HG03095 (cell line): ENCODE measurements at regions not wholly inside any gene's neighbourhood (a gene's known extent, or its start where the extent isn't known, plus 50 kb on each side); places are given as distances from the start of the nearest gene placed in this dataset.
"Not testable (repeated sequence)": the region's sequence is repeated elsewhere in the genome, so short reads cannot be mapped to it uniquely, and the experiment has no call there.

ENCODE experiments used
- ATAC-seq: cut with Tn5 transposase; IDR thresholded peaks from one replicate; pipeline ENCODE4 v1.9.1; 2021; ENCODE audit warnings: moderate library complexity; ENCODE audit not compliant: unreplicated experiment

DNA sequence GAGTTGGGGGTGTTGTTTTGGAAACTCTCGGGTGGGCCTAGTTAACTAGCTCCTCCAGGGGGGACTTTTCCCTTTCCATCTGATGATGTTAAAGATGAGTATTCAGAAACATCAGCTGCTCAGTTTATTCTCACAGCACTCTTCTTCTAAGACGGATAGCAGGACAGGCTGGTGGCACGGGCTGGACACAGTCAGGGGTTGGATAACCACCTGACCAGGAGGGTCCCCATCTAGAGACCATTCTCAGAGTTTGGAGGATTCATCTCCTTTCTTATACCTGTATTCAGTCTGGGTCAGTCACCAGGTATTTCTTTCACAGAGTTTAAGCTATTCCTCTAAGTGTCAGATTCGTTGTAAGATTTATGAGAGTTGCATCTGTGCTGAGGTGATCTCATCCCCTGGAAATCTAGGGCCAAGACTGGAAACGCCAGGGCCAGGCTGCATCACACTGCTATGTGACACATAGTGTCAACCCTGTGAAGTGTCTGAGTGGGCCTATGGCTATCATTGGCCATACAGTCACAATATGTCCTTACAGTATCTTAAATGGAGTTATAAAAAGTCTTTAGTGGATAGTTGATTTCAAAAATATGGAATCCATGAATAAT lies 111.7 kb downstream of the FAM50B start:
- no peak for ATAC-seq

DNA sequence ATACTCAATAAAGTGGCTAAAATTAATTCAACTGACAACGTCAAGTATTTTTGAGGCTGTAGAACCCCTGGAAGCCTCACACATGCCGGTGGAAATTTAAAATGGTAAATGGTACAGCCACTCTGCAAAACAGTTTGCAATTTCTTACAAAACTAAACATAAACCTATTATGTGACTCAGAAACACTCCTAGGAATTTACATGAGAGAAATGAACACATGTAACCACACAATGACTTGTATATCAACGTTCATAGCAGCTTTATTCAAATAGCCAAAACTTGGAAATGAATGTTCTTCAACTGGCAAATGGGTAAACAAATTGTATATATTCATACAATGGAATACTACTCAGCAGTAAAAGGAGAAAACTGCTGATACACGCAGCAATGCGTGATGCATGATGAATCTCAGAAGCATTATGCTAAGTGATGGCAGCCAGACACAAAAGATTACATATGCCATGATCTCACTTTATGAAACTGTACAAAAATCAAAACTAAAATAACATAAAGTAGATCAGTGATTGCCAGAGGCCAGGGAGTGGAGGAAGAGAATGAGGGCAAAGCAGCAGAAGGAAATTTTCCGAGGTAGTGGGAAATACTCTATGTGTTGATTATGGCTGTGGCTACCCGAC lies 112.5 kb downstream of the FAM50B start:
- ATAC-seq: no peak

DNA sequence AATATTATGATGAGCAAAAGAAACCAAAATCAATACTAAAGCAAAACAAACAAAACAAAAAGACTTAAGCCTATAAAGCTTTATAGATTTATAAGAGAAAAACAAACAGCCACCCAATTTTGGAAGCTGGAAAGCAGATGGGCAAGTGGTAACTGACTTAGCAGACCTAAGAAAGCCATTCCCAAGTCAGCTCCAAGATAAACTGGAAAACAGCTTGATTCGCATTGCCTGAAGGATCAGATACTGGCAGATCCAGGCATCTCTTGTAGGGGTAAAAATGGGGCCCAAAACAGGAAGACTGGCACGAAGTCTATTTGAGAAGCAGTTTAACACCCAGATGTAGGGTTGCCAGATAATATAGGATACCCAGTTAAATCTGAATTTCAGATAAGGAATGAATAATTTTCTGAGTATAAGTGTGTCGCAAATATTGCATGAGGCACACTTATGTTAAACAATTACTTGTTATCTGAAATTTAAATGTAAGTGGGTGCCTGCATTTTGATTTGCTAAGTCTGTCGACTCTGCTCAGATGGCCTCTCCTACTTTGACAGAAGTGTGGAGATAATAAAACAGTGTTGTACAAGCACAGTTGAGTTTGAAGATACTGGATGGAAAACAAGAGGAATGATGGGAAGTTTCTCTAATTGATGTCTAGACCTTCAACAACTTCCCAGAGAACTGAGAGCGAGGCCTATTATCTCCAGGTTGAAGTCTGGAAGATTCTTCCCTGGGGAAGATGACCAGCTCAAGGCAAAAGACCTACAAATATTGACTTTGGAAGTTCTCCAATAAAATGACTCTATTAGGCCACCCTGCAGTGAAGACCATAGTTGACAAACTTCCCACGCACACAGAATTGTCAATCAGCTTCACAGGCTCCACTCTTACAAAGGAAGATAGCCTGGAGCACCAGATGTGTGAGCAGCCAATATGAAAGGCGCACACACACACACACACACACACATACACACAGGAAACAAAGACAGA lies 113.4 kb downstream of the FAM50B start:
- ATAC-seq: no peak

DNA sequence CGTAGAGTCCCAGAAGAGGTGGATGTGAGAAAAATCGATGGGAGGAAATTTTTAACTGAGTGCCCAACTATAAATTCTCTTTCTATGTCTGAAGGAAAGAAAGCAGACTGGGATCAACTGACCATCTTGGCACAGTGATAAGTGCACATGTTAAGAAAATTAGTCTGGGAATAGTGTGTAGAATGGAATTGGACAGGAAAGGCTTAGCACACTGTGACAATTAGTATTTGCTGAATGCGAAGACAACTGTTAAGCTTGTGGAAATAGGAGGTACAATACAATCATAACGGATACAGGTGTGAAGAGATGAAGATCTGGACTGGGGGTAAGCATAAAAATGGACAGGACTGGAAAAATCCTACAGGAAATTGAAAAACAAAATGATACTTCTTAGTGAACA lies 114.3 kb downstream of the FAM50B start:
- no peak for ATAC-seq

DNA sequence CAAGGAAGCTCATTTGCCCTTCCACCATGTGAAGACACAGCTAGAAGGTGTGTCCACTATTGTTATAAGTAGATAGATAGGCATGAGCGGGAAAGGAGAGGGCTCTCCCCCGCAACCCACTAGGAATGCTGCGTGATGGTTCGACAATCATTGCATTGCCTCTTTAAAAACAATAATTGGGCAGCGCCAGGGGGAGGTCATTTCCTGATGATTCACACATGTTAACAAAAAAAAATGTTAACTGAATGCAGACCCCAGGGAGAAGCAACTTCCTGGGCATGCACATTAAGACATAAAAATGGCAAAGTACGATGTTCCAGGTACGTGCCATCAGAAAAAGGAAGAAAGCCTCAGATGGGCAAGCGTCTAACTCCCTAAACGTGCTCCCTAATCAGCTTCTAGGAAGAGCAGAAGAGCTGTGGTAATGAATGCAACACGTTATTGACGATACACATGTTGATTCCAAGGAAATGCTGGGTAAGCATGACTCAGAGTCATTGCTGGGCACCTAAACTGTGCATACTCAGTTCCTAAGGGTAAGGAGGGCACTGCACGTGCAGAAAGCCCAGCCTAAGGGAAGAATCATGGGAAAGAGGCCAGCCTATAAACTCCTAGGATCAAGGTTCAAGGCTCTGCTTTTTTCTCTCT lies 113.7 kb downstream of the FAM217A start:
- no peak for ATAC-seq

- no peak for ATAC-seq
Measured at GRCh38 chr6:3966426-3966825, 112.5 kb downstream of the FAM217A start.

DNA sequence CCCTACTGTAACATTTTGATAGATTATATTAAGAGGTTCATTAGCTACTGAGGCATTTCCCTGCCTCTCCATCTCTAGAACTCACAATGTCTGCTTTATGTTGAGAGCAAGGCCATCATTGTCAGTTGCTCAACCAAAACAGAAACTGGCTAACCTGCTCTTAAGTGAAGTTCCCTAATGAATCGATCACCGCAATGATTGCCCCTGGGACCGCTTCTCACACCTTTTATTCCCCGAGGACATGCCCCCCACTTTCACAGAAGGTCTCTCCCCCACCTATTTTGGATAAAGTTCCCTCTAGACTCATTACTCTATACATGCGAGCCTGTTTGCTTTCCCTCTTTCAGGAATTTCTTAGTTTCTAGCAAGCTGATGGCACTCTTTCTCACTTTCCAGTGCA lies 108.8 kb downstream of the FAM217A start:
- no peak for ATAC-seq

- ATAC-seq: not testable (repeated sequence)
Measured at GRCh38 chr6:3973152-3973551, 105.8 kb downstream of the FAM217A start.

DNA sequence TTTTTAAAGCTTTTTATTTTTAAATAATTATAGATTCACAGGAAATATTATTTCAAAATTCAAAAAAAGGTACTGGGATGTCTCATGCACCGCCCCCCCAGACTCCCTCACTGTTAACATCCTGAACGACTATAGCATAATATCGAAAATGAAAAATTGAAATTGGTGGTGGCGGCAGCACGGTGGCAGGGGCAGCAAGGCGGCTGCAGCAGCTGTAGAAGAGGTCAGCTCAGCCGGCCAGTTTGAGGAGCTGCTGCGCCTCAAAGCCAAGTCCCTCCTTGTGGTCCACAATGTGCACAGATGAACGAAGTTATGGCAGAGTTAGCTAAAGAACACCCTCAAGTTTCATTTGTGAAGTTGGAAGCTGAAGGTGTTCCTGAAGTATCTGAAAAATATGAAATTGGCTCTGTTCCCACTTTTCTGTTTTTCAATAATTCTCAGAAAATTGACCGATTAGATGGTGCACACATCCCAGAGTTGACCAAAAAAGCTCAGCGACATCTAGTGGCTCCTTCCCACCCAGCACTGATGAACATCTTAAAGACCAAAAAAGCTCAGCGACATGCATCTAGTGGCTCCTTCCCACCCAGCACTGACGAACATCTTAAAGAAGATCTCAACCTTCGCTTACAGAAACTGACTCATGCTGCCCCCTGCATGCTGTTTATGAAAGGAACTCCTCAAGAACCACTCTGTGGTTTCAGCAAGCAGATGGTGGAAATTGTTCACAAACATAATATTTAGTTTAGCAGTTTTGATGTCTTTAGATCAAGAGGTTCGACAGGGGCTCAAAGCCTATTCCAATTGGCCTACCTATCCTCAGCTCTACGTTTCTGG lies 100.8 kb downstream of the FAM217A start:
- peak; percentile 79 for ATAC-seq

DNA sequence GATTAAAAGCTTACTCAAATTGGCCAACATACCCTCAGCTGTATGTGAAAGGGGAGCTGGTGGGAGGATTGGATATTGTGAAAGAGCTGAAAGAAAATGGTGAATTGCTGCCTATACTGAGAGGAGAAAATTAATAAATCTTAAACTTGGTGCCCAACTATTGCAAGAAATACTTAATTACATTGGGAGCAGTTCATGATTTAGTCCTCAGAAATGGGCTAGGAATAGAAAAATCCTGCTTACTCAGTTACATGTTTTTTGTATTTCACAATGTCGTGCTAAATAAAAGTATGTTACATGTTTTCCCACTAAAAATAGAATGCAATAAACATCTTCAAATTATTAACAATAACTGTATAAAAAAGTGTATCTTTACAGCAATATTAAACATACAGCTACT lies 100.0 kb downstream of the FAM217A start:
- not testable (repeated sequence) for ATAC-seq

GRCh38 chr6:3981917-3982316 lies 97.0 kb downstream of the FAM217A start:
- ATAC-seq: no peak

GRCh38 chr6:3983778-3984177 lies 95.2 kb downstream of the FAM217A start:
- ATAC-seq: no peak

GRCh38 chr6:3984494-3984893 lies 94.4 kb downstream of the FAM217A start:
- no peak for ATAC-seq

GRCh38 chr6:3986241-3986640 lies 92.7 kb downstream of the FAM217A start:
- ATAC-seq: no peak

GRCh38 chr6:3987053-3987452 lies 91.9 kb downstream of the FAM217A start:
- no peak for ATAC-seq

- ATAC-seq: no peak
Measured at GRCh38 chr6:3987576-3987975, 91.4 kb downstream of the FAM217A start.

DNA sequence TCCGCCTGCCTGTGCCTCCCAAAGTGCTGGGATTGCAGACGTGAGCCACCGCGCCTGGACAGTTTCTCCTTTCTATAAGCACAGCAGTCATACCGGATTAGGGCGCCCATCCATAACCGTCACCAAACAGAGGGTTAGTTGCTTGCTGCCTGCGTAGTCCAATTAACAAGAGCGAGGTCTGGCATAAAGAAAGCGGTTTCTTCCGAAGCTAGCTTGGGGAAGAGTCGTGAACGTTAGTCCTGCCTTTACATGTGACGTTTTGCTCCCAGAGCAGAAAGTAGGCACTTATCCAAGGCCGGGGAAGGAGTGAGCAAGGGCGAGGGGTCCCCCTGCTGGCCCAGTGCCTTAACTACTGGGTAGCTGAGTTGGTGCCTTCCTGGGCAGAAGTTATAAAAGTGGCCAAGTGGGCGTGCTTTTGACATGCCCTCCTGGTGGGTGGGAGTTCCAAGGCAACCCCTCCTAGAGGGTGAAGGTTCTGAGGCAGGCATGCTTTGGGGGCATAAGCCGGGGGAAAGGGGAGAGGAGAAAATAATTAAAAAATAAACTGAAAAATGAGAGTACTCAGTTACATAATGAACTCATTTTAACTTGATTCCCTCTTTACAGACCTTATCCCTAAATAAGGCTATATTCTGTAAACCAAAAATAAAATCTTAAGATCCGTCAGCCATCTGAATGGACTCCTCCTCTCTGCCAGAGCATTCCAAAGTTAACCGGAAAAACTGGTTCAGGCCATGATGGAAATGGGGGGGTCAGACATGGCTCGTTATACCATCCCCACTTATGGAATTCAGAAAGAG lies 88.0 kb downstream of the FAM217A start:
- peak; percentile 81 for ATAC-seq

DNA sequence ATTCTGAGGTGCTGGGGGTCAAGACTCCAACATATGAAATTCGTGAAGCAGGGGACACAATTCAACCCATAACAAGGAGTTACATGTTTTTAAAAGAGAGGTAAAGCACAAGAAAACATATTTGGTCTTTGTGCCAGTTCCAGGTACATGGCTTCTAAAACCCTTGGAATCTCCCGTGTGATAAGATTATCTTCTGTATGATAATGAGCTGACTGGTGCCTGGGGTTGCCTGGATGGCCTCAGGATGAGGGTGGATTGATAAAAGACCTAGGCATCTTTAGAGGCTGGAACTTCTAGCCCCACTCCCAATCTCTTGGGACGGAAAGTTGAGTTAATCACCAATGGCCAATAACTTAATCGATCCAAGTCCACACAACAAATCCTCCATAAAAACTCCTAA lies 87.0 kb downstream of the FAM217A start:
- ATAC-seq: no peak

- ATAC-seq: no peak
Measured at GRCh38 chr6:3996349-3996748, 82.6 kb downstream of the FAM217A start.
